GM12864 (cell line): ENCODE measurements at regions not wholly inside any gene's neighbourhood (a gene's known extent, or its start where the extent isn't known, plus 50 kb on each side); places are given as distances from the start of the nearest gene placed in this dataset.

Experiments
- DNase-seq: peaks from one replicate; pipeline ENCODE4 v3.0.0-alpha.2; 2011; ENCODE audit warnings: low read depth
- H3K4me3 ChIP-seq: 2 replicates; pipeline ENCODE4 v1.5.1; 2011; ENCODE audit warnings: mild to moderate bottlenecking, low read depth, low read length, control low read depth
- CTCF ChIP-seq: IDR thresholded peaks from 2 replicates; pipeline ENCODE4 v1.5.1; 2011; ENCODE audit warnings: low read depth, mild to moderate bottlenecking, moderate library complexity, low read length, control low read depth, inconsistent platforms; ENCODE audit errors: missing control alignments

GRCh38 chr2:195029804-195030654 lies 627.0 kb upstream of the SLC39A10 start:
- TF ChIP-seq CTCF, result no peak
- no peak overlapping the region for H3K4me3 ChIP-seq
- no peak for DNase-seq

- TF ChIP-seq CTCF, result no peak
- DNase-seq, result no peak
These were observed 629.1 kb upstream of the SLC39A10 start for GRCh38 chr2:195027947-195028346.

GRCh38 chr2:195026261-195026660 lies 630.8 kb upstream of the SLC39A10 start:
- TF ChIP-seq CTCF, result no peak
- no peak for DNase-seq
- no peak overlapping the region for H3K4me3 ChIP-seq

More at GRCh38 chr2:195027947-195028346, 629.1 kb upstream of the SLC39A10 start:
- H3K4me3 ChIP-seq, result no peak overlapping the region

- DNase-seq, result no peak
- no peak overlapping the region for H3K4me3 ChIP-seq
- no peak for TF ChIP-seq CTCF
These were observed 634.6 kb upstream of the SLC39A10 start for GRCh38 chr2:195022508-195022830.

GRCh38 chr2:195021711-195022507 lies 635.1 kb upstream of the SLC39A10 start:
- DNase-seq, result no peak
- no peak for TF ChIP-seq CTCF
- no peak overlapping the region for H3K4me3 ChIP-seq

- no peak for TF ChIP-seq CTCF
- no peak for DNase-seq
These were observed 638.6 kb upstream of the SLC39A10 start for GRCh38 chr2:195018462-195018861.

More at GRCh38 chr2:195018462-195018861, 638.6 kb upstream of the SLC39A10 start:
- H3K4me3 ChIP-seq, result no peak overlapping the region
